PFSK-1 (cell line): ENCODE measurements at regions not wholly inside any gene's neighbourhood (a gene's known extent, or its start where the extent isn't known, plus 50 kb on each side); places are given as distances from the start of the nearest gene placed in this dataset.

Experiments
- POLR2AphosphoS5 ChIP-seq: IDR thresholded peaks from 2 replicates; pipeline ENCODE4 v1.6.1; 2012; ENCODE audit warnings: low read depth, mild to moderate bottlenecking, control low read depth, low read length, moderate library complexity
- TAF1 ChIP-seq: IDR thresholded peaks from 2 replicates; pipeline ENCODE4 v1.6.1; 2012; ENCODE audit warnings: low read length, control low read depth, borderline replicate concordance; ENCODE audit not compliant: insufficient read depth

- TF ChIP-seq POLR2AphosphoS5 (no peak), TAF1 (no peak)
Measured at GRCh38 chr14:46051796-46052195, 599.8 kb downstream of the RPL10L start.
